OCI-LY7 (cell line): ENCODE measurements at regions not wholly inside any gene's neighbourhood (a gene's known extent, or its start where the extent isn't known, plus 50 kb on each side); places are given as distances from the start of the nearest gene placed in this dataset.

Experiments used
- BruUV-seq: library from RNA; stranded (reverse); fragments of 400-500 nt; replicated peaks from 2 replicates; lab custom pipeline; 2021; lab: Mats Ljungman, UMichigan
- CTCF ChIA-PET: fragments of 300-600 bp; sonication (Branson Sonifier 250); formaldehyde crosslinking; loops from one replicate; lab custom pipeline; 2022; ENCODE audit warnings: antibody characterized with exemption; ENCODE audit not compliant: unreplicated experiment; lab: Charles Lee
- POLR2A ChIA-PET: fragments of 300-600 bp; sonication (Branson Sonifier 250); formaldehyde crosslinking; loops from one replicate; lab custom pipeline; 2022; ENCODE audit warnings: antibody characterized with exemption; lab: Charles Lee
- DNase-seq: peaks from one replicate; pipeline ENCODE4 v3.0.0-alpha.2; 2015; ENCODE audit warnings: low spot score
- H2AFZ ChIP-seq: fragments of 200-600 bp; sonication (generic), shearing (Covaris generic); 2 replicates; pipeline ENCODE4 v1.6.1; 2014; ENCODE audit warnings: mild to moderate bottlenecking, antibody characterized with exemption, low read length, moderate library complexity
- H3K27ac ChIP-seq: fragments of 200-600 bp; sonication (generic); 2 replicates; pipeline ENCODE4 v1.5.1; 2014; ENCODE audit warnings: mixed run types, low read depth, mild to moderate bottlenecking, moderate library complexity, low read length, inconsistent platforms; ENCODE audit not compliant: poor library complexity, severe bottlenecking
- H3K36me3 ChIP-seq: fragments of 200-600 bp; sonication (generic); 2 replicates; pipeline ENCODE4 v1.6.1; 2014; ENCODE audit warnings: mild to moderate bottlenecking, antibody characterized with exemption, low read length, moderate library complexity, mixed read lengths; ENCODE audit not compliant: insufficient read depth
- H3K4me1 ChIP-seq: fragments of 200-600 bp; sonication (generic); 2 replicates; pipeline ENCODE4 v1.5.1; 2014; ENCODE audit warnings: mild to moderate bottlenecking, low read length; ENCODE audit not compliant: insufficient read depth, poor library complexity, severe bottlenecking
- H3K4me2 ChIP-seq: fragments of 200-600 bp; sonication (generic); 2 replicates; pipeline ENCODE4 v1.6.1; 2014; ENCODE audit warnings: mild to moderate bottlenecking, low read length
- H3K4me3 ChIP-seq: fragments of 200-600 bp; sonication (generic); 2 replicates; pipeline ENCODE4 v1.5.1; 2014; ENCODE audit warnings: mild to moderate bottlenecking, low read depth, low read length; ENCODE audit not compliant: poor library complexity, severe bottlenecking
- H3K79me2 ChIP-seq: fragments of 200-600 bp; sonication (generic); 2 replicates; pipeline ENCODE4 v1.6.1; 2016; ENCODE audit warnings: low read depth, mild to moderate bottlenecking, low read length, moderate library complexity, mixed read lengths; ENCODE audit not compliant: insufficient read depth
- H3K9me2 ChIP-seq: fragments of 200-600 bp; sonication (generic); 2 replicates; pipeline ENCODE4 v1.6.1; 2016; ENCODE audit warnings: mild to moderate bottlenecking, low read length, mixed read lengths; ENCODE audit not compliant: insufficient read depth
- H3K9me3 ChIP-seq: fragments of 200-600 bp; sonication (generic); 2 replicates; pipeline ENCODE4 v1.6.1; 2014; ENCODE audit warnings: mild to moderate bottlenecking, mixed run types, low read length, mixed read lengths
- H4K20me1 ChIP-seq: fragments of 200-600 bp; sonication (generic); 2 replicates; pipeline ENCODE4 v1.6.1; 2014; ENCODE audit warnings: mild to moderate bottlenecking, antibody characterized with exemption, low read length, moderate library complexity, mixed read lengths; ENCODE audit not compliant: insufficient read depth
- EZH2phosphoT487 ChIP-seq: fragments of 200-600 bp; sonication (generic); IDR thresholded peaks from 2 replicates; pipeline ENCODE4 v1.6.1; 2018; ENCODE audit warnings: low read depth, borderline replicate concordance, mild to moderate bottlenecking, mixed run types, antibody characterized with exemption, low read length, moderate library complexity, mixed read lengths
- intact Hi-C: fragments of 100-400 bp; cut with micrococcal nuclease; formaldehyde crosslinking; loops from one replicate; pipeline ENCODE4 v1.10.0; 2022; ENCODE audit not compliant: unreplicated experiment
- TF ChIP-seq, protein P1 (sequence below): fragments of 200-600 bp; sonication (generic); conservative IDR thresholded peaks from 2 replicates; pipeline ENCODE4 v1.5.1; 2014; ENCODE audit warnings: mild to moderate bottlenecking, antibody characterized with exemption, low read length, moderate library complexity, mixed read lengths

DNA sequence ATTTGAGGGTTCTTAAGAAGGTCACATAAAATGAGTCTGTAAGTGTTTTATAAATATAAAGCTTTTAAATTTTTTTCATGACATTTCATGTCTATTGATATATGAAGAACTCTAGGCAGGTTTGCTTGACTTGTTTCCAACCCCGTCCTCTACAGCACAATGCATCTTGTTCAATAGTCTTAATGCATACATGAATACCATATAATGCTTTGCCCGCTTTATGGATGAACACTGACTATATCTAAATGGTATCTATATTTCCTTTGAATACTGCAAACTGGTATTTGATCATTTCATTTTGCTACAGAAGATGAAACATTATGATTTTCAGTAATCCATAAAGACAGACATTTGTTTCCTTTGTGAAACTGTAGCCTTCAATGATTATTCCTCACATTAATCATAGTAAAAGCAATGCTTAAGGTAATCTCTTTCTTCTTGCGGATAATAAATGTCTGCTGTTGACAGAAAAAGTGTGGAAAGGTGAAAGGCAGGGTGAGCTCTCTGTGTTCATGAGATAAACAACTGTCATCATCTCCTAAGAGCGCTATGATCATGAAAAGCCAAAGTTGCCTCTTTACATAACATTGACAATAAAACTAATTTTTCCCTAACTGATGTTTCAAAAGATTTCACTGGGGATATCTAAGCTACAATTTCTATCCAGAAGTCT is 645.1 kb downstream of the CDH8 start:
- no peak overlapping the region for H3K27ac ChIP-seq
- intact Hi-C loops: no loop called here
- no peaks in the 10 kb centered on the region for H3K36me3 ChIP-seq
- H3K4me3 ChIP-seq: no peak overlapping the region
- no peak overlapping the region for H2AFZ ChIP-seq
- no peaks in the 10 kb centered on the region for H3K79me2 ChIP-seq
- no peaks in the 10 kb centered on the region for H3K4me1 ChIP-seq
- no peaks in the 10 kb centered on the region for H4K20me1 ChIP-seq
- H3K9me2 ChIP-seq: no peaks in the 10 kb centered on the region
- no peak for DNase-seq
- ChIA-PET POLR2A (no interaction called here), CTCF (no interaction called here)
- BruUV-seq: no TSS peak
- H3K9me3 ChIP-seq: no peaks in the 10 kb centered on the region
- no peak overlapping the region for H3K4me2 ChIP-seq
- TF ChIP-seq EZH2phosphoT487: no peak
- TF ChIP-seq, protein P1, sequence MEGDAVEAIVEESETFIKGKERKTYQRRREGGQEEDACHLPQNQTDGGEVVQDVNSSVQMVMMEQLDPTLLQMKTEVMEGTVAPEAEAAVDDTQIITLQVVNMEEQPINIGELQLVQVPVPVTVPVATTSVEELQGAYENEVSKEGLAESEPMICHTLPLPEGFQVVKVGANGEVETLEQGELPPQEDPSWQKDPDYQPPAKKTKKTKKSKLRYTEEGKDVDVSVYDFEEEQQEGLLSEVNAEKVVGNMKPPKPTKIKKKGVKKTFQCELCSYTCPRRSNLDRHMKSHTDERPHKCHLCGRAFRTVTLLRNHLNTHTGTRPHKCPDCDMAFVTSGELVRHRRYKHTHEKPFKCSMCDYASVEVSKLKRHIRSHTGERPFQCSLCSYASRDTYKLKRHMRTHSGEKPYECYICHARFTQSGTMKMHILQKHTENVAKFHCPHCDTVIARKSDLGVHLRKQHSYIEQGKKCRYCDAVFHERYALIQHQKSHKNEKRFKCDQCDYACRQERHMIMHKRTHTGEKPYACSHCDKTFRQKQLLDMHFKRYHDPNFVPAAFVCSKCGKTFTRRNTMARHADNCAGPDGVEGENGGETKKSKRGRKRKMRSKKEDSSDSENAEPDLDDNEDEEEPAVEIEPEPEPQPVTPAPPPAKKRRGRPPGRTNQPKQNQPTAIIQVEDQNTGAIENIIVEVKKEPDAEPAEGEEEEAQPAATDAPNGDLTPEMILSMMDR: no peak

DNA sequence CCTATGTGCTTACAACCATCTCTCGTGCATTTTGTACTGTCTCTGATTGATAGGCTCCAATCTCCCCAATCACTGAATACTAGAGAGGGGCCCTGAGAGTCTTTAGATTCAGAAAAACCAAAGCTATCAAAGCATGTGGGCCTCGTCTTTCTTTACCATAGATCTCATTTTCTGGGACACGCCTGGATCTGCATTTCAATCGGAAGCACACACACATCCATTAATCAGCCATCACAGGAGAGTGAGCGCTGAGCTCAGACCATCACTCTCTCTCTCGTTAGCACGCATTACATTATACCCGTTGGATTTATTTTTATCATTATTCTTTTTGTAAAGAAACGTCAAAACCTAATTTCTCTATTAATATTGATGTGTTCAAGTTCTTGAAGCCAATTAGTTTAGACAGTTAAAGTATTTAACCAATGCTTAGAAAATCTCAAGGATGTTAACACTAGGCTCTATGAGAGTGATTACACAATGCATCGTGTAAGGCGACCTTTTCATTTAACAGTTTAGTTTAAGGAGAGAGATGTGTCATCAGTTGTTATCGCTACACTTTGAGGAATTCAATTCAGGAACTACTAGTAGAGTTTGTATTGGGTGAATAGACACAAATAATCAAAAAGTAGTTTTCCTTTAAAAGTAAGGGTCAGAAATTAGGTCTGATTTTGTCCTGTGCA is 650.7 kb downstream of the CDH8 start:
- BruUV-seq: no TSS peak
- Histone ChIP-seq H4K20me1 (no peaks in the 10 kb centered on the region), H3K27ac (no peak overlapping the region), H3K79me2 (no peaks in the 10 kb centered on the region), H3K9me2 (no peaks in the 10 kb centered on the region), H2AFZ (no peak overlapping the region), H3K9me3 (no peaks in the 10 kb centered on the region), H3K36me3 (no peaks in the 10 kb centered on the region), H3K4me2 (no peak overlapping the region), H3K4me3 (no peak overlapping the region), H3K4me1 (no peaks in the 10 kb centered on the region)
- DNase-seq: no peak
- intact Hi-C loops: no loop called here
- ChIA-PET POLR2A (no interaction called here), CTCF (no interaction called here)
- TF ChIP-seq EZH2phosphoT487: no peak
- TF ChIP-seq, protein P1: no peak

DNA sequence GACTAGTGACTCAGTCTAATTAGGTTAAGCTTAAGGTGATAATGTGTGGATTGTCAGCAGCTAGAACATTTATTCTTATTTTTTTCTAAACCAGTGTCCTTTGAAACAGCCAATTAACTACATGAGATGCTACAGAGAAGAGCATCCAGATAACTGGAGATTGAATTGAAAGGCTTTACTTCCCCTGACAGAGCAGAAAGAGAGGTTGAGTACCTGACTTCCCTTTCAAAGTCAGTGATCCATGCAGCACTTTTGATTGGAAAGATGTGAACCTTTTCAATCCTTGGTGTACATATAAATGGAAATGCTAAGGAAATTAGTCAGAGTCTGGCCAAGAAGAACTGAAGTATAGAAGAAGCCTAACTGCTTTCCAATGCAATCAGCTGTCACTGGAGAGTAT is 653.8 kb downstream of the CDH8 start:
- CTCF ChIA-PET: no interaction called here

More for the DNA sequence above, 653.8 kb downstream of the CDH8 start:
- Histone ChIP-seq H3K4me2 (no peak overlapping the region), H3K27ac (no peak overlapping the region), H3K9me3 (no peaks in the 10 kb centered on the region), H2AFZ (no peak overlapping the region), H3K79me2 (no peaks in the 10 kb centered on the region), H4K20me1 (no peaks in the 10 kb centered on the region), H3K4me1 (no peaks in the 10 kb centered on the region), H3K9me2 (no peaks in the 10 kb centered on the region), H3K36me3 (no peaks in the 10 kb centered on the region), H3K4me3 (no peak overlapping the region)
- intact Hi-C loops: no loop called here
- BruUV-seq: no TSS peak
- POLR2A ChIA-PET: no interaction called here
- no peak for DNase-seq
- no peak for TF ChIP-seq EZH2phosphoT487
- TF ChIP-seq, protein P1: no peak
